Thyroid gland (tissue), 4 donors: ENCODE measurements at regions not wholly inside any gene's neighbourhood (a gene's known extent, or its start where the extent isn't known, plus 50 kb on each side); places are given as distances from the start of the nearest gene placed in this dataset.

Experiments
- DNase-seq, 2 donors: peaks; one replicate each; pipeline ENCODE4 v3.0.0-alpha.2; 2019
- H3K27ac ChIP-seq, 3 donors: fragments of 200-600 bp; sonication (generic); 1 replicate in 2 of 3; 2 replicates in 1 of 3; pipeline ENCODE4 v1.5.1; 2016 to 2019; ENCODE audit warnings: mild to moderate bottlenecking in 1 of 3, moderate library complexity in 1 of 3
- H3K27me3 ChIP-seq: fragments of 200-600 bp; sonication (generic); one replicate; pipeline ENCODE4 v1.5.1; 2019
- H3K36me3 ChIP-seq, 2 donors: fragments of 200-600 bp; sonication (generic); one replicate each; pipeline ENCODE4 v1.5.1; 2016 to 2019
- H3K4me1 ChIP-seq, 2 donors: fragments of 200-600 bp; sonication (generic); one replicate each; pipeline ENCODE4 v1.5.1; 2017 to 2019
- H3K4me3 ChIP-seq, 3 donors: fragments of 200-600 bp; sonication (generic); replicated peaks in 1 of 3; 1 replicate in 2 of 3; 2 replicates in 1 of 3; pipeline ENCODE4 v1.5.1; 2016; ENCODE audit warnings: mild to moderate bottlenecking in 1 of 3
- H3K9me3 ChIP-seq: fragments of 200-600 bp; sonication (generic); one replicate; pipeline ENCODE4 v1.5.1; 2017
- POLR2A ChIP-seq, 2 donors: fragments of 450-650 bp; IDR thresholded peaks; one replicate each; pipeline ENCODE4 v1.6.1; 2017; ENCODE audit warnings: antibody characterized with exemption in 2 of 2, mild to moderate bottlenecking in 2 of 2, moderate library complexity in 1 of 2
- WGBS, 2 donors: methylation state at CpG; one replicate each; pipeline ENCODE4 v1.1.5; 2017; 5-methylcytosine and 5-hydroxymethylcytosine counted together
- intact Hi-C: fragments of 100-400 bp; cut with DNase I; formaldehyde crosslinking; loops from one replicate; pipeline ENCODE4 v1.15.1; 2023
- TF ChIP-seq, protein P1 (sequence below), 6 experiments: fragments of 200-600 bp in 3 of 6; fragments of 450-650 bp in 3 of 6; sonication (generic) in 3 of 6; IDR thresholded peaks; one replicate each; pipeline ENCODE4 v1.5.1; 2016 to 2019; ENCODE audit warnings: antibody characterized with exemption in 6 of 6, mild to moderate bottlenecking in 2 of 6, inconsistent platforms in 1 of 6, moderate library complexity in 1 of 6

DNA sequence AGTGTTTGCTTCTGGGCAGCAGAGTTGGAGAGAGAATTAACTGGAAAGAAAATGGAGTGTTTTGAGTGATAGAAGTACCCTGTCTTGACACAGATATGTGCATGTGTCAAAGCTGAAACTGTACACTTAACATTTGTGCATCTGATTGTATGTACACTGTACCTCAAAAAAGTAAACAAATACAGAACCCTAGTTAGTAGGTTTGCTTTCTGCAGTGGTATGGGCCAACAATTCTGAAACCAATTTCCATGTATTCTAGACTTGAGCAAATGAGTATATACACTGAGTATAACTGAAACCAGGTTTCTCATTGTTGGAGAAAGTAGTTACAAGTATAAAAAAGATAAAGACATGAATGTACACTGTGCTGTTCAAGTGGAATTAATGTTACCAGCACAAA lies 52.4 kb downstream of the ELAPOR2 start:
- TF ChIP-seq, protein P1, sequence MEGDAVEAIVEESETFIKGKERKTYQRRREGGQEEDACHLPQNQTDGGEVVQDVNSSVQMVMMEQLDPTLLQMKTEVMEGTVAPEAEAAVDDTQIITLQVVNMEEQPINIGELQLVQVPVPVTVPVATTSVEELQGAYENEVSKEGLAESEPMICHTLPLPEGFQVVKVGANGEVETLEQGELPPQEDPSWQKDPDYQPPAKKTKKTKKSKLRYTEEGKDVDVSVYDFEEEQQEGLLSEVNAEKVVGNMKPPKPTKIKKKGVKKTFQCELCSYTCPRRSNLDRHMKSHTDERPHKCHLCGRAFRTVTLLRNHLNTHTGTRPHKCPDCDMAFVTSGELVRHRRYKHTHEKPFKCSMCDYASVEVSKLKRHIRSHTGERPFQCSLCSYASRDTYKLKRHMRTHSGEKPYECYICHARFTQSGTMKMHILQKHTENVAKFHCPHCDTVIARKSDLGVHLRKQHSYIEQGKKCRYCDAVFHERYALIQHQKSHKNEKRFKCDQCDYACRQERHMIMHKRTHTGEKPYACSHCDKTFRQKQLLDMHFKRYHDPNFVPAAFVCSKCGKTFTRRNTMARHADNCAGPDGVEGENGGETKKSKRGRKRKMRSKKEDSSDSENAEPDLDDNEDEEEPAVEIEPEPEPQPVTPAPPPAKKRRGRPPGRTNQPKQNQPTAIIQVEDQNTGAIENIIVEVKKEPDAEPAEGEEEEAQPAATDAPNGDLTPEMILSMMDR (IDR thresholded peaks at IDR 0.05) = no peak
- TF ChIP-seq POLR2A (IDR thresholded peaks at IDR 0.05) = no peak
- no peak overlapping the region for H3K27ac ChIP-seq
- DNase-seq = no peak
- H3K36me3 ChIP-seq = no peaks in the 10 kb centered on the region
- no peaks in the 10 kb centered on the region for H3K27me3 ChIP-seq
- no peak overlapping the region for H3K4me3 ChIP-seq
- peaks cover 0 to 4% of the 10 kb centered on the region in 2 donors for H3K4me1 ChIP-seq
- intact Hi-C loops = no loop called here
- no peaks in the 10 kb centered on the region for H3K9me3 ChIP-seq

DNA sequence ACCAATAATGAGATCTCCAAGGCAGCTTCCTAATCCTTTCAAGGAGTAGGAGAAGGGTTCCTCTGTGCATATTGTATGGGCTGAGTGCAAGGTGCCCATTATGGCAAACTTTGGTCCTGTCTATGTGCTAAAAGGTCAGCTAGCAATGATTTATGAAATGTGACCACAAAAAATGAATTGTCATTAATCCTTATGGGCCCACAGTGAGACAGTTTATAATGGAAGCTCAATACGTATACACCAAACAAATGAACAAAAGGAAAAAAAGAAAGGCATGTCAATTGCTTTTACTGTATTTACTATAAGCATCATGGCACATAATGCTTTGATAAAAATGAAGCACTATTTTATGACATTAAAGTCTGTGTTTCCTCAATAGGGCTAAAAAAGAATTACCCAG lies 54.5 kb downstream of the ELAPOR2 start:
- Histone ChIP-seq H3K4me1 (peaks cover 10 to 13% of the 10 kb centered on the region in 2 donors), H3K4me3 (no peak overlapping the region), H3K36me3 (no peaks in the 10 kb centered on the region), H3K27me3 (no peaks in the 10 kb centered on the region), H3K9me3 (no peaks in the 10 kb centered on the region), H3K27ac (no peak overlapping the region)
- no peak for DNase-seq
- WGBS, 2 donors = 97 to 98% methylated on average over 1 of the region's 1 CpG
- intact Hi-C loops = no loop called here
- TF ChIP-seq, protein P1 (IDR thresholded peaks at IDR 0.05) = no peak
- TF ChIP-seq POLR2A (IDR thresholded peaks at IDR 0.05) = no peak

DNA sequence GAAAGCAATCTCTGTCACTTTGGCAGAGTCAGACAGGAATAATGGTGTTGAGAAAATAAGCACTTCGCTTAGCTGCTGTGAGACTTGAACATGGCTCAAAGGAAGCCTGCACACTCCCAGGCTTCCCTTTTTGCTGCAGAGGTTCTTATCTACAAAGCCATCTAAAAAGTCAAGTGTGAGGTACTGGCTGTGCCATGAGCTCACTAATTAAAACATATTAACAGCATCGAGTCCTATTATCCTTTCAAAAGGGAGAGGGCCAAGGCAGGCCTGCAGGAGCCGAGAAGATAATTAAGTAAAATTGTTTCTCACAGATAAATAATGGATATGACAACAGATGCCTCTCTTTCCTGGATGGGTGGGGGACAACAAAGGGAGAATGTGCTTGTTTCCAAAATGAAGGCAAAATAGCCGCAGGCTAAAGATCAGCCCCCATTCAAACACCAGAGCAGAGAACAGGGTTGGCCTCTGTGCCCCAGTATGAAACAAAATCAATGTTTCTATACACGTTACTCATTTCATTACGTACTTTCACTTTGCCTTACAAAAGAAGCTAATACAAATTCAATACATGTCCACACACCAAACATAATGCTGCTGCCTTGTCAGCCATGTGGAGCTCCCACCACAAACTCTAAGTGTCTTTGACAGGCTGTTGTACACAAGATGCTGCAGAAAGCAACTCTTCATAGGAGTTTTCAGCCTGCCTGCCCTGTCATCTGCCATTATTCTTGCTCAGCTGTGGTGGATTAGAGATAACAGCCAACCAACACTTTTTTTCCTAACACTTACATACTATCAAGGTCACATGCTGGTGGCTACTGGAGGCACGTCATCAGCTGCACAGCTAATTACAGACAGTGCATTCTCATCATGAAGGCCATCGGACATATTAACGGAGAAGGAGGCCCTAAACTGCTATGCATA lies 55.3 kb downstream of the ELAPOR2 start:
- no peak overlapping the region for H3K27ac ChIP-seq

DNA sequence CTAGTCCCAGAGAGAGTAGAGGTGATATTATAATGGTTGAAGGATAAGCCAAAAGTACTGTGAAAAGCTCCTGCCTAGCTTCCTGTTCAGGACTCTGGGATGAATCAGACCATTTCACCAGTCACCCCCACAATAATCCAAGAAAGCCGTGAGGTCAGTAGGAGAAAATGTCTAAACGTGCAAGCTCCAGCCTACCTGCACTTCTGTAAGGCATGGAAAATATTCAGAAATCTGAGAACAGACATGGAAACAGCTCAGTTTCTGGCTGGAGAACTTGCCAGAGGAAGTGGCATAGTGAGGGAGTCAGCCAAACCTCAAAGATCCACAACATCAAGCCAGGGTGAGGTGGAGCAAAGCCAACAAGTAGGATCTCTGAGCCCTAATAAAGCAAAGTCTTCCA lies 58.2 kb downstream of the ELAPOR2 start:
- H3K4me3 ChIP-seq = no peak overlapping the region
- TF ChIP-seq, protein P1 (IDR thresholded peaks at IDR 0.05) = no peak
- TF ChIP-seq POLR2A (IDR thresholded peaks at IDR 0.05) = no peak
- no peaks in the 10 kb centered on the region for H3K9me3 ChIP-seq
- no peaks in the 10 kb centered on the region for H3K27me3 ChIP-seq
- peak overlapping the region in 1 of 3 donors; percentile 36 for H3K27ac ChIP-seq
- no peak for DNase-seq
- H3K36me3 ChIP-seq = no peaks in the 10 kb centered on the region
- peaks cover 11 to 19% of the 10 kb centered on the region in 2 donors for H3K4me1 ChIP-seq
- intact Hi-C loops = no loop called here
- 70 to 82% methylated on average over 2 of the region's 2 CpGs for WGBS, 2 donors

More for the DNA sequence above, 55.3 kb downstream of the ELAPOR2 start:
- no peak for TF ChIP-seq POLR2A (IDR thresholded peaks at IDR 0.05)
- TF ChIP-seq, protein P1 (IDR thresholded peaks at IDR 0.05) = no peak
- no peak for DNase-seq
- no peaks in the 10 kb centered on the region for H3K36me3 ChIP-seq
- H3K27me3 ChIP-seq = no peaks in the 10 kb centered on the region
- H3K4me3 ChIP-seq = no peak overlapping the region
- intact Hi-C loops = no loop called here
- peaks cover 11 to 19% of the 10 kb centered on the region in 2 donors for H3K4me1 ChIP-seq
- H3K9me3 ChIP-seq = no peaks in the 10 kb centered on the region
- WGBS, 2 donors = 79 to 80% methylated on average over 9 of the region's 9 CpGs

DNA sequence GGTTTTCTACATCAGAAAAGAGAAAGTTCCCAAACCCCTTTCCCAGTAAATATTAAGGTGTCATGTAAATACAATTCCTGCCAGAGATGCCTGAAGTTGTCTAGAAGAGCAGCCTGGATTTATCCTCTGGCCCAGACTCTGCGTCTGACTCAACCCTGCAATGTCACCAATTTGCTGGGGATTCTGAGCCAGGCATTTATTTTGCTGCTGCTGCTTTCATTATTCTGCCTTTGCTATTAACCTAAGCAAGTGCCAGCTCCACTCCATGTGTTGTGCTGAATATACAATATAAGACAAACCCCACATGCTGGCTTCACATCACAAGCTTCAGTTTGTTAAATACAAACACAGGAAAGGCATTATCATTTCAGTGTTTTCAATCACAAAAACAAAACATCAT lies 59.1 kb downstream of the ELAPOR2 start:
- intact Hi-C loops = no loop called here
- Histone ChIP-seq H3K9me3 (no peaks in the 10 kb centered on the region), H3K36me3 (no peaks in the 10 kb centered on the region), H3K27ac (peak overlapping the region; percentile 20 to 25 (median 24)), H3K27me3 (no peaks in the 10 kb centered on the region), H3K4me1 (peaks cover 11 to 19% of the 10 kb centered on the region in 2 donors), H3K4me3 (no peak overlapping the region)
- 12 to 19% methylated on average over 1 of the region's 1 CpG for WGBS, 2 donors
- DNase-seq = peak; percentile 18 to 41
- TF ChIP-seq, protein P1 (IDR thresholded peaks at IDR 0.05) = no peak
- TF ChIP-seq POLR2A (IDR thresholded peaks at IDR 0.05) = no peak
